Tibial nerve (tissue), 4 donors: ENCODE measurements at regions not wholly inside any gene's neighbourhood (a gene's known extent, or its start where the extent isn't known, plus 50 kb on each side); places are given as distances from the start of the nearest gene placed in this dataset.

Experiments
- DNase-seq, 2 donors: peaks; one replicate each; pipeline ENCODE4 v3.0.0-alpha.2; 2019; ENCODE audit warnings: low spot score in 2 of 2
- H3K27ac ChIP-seq, 4 donors: fragments of 200-600 bp; sonication (generic) in 3 of 4; one replicate each; pipeline ENCODE4 v1.5.1; 2017 to 2019; ENCODE audit warnings: mild to moderate bottlenecking in 1 of 4
- H3K27me3 ChIP-seq, 2 donors: fragments of 200-600 bp; sonication (generic) in 1 of 2; one replicate each; pipeline versions ENCODE4 v1.5.1 to v1.6.0; 2017 to 2019
- H3K36me3 ChIP-seq, 3 donors: fragments of 200-600 bp; sonication (generic); one replicate each; pipeline ENCODE4 v1.5.1; 2018 to 2019
- H3K4me1 ChIP-seq, 4 donors: fragments of 200-600 bp; sonication (generic) in 3 of 4; one replicate each; pipeline ENCODE4 v1.5.1; 2017 to 2019
- H3K4me3 ChIP-seq, 4 donors: fragments of 200-600 bp; sonication (generic) in 3 of 4; one replicate each; pipeline ENCODE4 v1.5.1; 2017 to 2019; ENCODE audit warnings: mild to moderate bottlenecking in 1 of 4, moderate library complexity in 1 of 4
- H3K9me3 ChIP-seq, 4 donors: fragments of 200-600 bp; sonication (generic) in 3 of 4; one replicate each; pipeline ENCODE4 v1.5.1; 2017 to 2019
- CTCF ChIP-seq, 5 experiments: fragments of 200-600 bp in 3 of 5; fragments of 450-650 bp in 2 of 5; sonication (generic) in 3 of 5; IDR thresholded peaks; one replicate each; pipeline ENCODE4 v1.5.1; 2016 to 2019; ENCODE audit warnings: antibody characterized with exemption in 5 of 5, mild to moderate bottlenecking in 3 of 5, moderate library complexity in 2 of 5
- EP300 ChIP-seq, 2 donors: sonication (generic); formaldehyde crosslinking; IDR thresholded peaks; one replicate each; pipeline ENCODE4 v1.6.1; 2017; ENCODE audit warnings: antibody characterized with exemption in 2 of 2, mild to moderate bottlenecking in 1 of 2
- POLR2A ChIP-seq, 2 donors: fragments of 450-650 bp; IDR thresholded peaks; one replicate each; pipeline ENCODE4 v1.6.1; 2017; ENCODE audit warnings: antibody characterized with exemption in 2 of 2, mild to moderate bottlenecking in 2 of 2, moderate library complexity in 2 of 2
- WGBS, 2 donors: methylation state at CpG; one replicate each; pipeline ENCODE4 v1.1.5; 2018; 5-methylcytosine and 5-hydroxymethylcytosine counted together

DNA sequence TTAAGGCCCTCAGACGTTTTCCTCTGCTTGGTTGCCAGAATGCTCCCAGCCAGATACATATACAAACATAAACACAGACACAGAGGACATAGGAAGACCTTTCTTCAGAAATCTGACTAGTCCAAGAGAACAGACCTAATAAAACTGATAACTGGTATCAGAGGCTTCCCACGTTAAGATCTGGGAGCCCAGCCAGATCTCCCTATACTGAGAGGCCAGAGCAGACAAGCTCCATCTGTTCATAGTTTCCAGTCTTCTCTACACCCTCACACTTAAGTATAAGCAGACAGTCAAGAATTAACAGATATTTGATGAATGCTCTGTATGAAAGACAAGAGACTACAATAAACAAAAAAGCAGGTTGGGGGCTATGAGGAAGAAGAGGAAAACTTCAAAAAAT is 240.5 kb upstream of the CHAC2 start:
- peaks cover 0 to 30% (median 2%) of the 10 kb centered on the region in 4 donors for H3K9me3 ChIP-seq
- no peaks in the 10 kb centered on the region for H3K36me3 ChIP-seq
- H3K27ac ChIP-seq, result no peak overlapping the region
- no peaks in the 10 kb centered on the region for H3K27me3 ChIP-seq
- no peak for DNase-seq
- H3K4me3 ChIP-seq, result no peak overlapping the region
- 49 to 57% methylated on average over 2 of the region's 2 CpGs for WGBS, 2 donors
- H3K4me1 ChIP-seq, result no peaks in the 10 kb centered on the region
- TF ChIP-seq EP300 (IDR thresholded peaks at IDR 0.05), result no peak
- no peak for TF ChIP-seq CTCF (IDR thresholded peaks at IDR 0.05)
- TF ChIP-seq POLR2A (IDR thresholded peaks at IDR 0.05), result no peak

DNA sequence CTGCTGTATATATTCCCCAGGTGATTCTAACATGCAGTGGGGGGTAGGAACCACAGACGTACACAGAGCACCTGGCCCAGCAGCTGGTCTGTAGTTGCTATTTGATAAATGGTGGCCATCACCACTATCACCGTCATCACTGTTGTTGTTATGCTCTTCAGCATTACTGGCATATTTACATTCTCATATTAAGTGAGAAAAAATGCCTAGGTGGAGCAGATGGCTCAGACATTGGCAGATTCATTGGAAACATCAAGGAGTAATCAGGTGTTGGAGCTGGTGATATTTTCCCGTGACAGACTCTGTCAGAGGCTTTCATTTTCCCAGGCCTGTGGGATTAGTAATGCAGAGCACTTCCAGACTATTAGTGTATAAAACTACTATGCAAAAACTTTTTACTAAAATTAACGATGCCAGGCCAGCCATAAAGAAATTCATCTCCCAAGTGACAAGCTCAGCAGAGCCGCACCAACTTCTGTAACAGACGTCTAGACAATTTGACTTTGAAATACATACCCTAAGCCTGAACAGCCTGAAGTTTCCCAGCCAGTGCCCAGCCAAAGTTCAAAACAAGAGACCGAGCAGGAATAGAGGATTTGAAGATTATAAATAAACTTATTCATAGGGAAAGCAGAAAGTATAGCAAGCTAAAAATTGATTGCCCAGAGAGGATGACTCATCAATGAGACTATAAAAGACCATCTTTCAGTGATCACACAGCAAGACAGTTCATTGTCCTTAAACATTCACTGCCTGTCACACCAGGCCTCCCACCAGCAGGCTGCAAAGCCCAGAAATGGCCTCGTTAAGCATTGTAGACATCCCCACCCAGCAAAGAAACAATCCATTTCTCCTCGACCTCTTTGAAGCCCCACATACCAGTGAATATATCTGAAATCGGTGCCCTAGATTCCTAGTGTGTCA is 247.4 kb upstream of the CHAC2 start:
- H3K4me3 ChIP-seq, result no peak overlapping the region
- TF ChIP-seq EP300 (IDR thresholded peaks at IDR 0.05) (no peak), CTCF (IDR thresholded peaks at IDR 0.05) (no peak), POLR2A (IDR thresholded peaks at IDR 0.05) (no peak)
- no peaks in the 10 kb centered on the region for H3K9me3 ChIP-seq
- DNase-seq, result no peak
- H3K4me1 ChIP-seq, result no peaks in the 10 kb centered on the region
- 48 to 53% methylated on average over 10 of the region's 10 CpGs for WGBS, 2 donors
- no peak overlapping the region for H3K27ac ChIP-seq
- H3K27me3 ChIP-seq, result no peaks in the 10 kb centered on the region
- no peaks in the 10 kb centered on the region for H3K36me3 ChIP-seq

GRCh38 chr2:53517406-53517805 is 250.2 kb upstream of the CHAC2 start:
- Histone ChIP-seq H3K9me3 (no peaks in the 10 kb centered on the region), H3K27ac (no peak overlapping the region), H3K36me3 (no peaks in the 10 kb centered on the region), H3K27me3 (no peaks in the 10 kb centered on the region), H3K4me3 (no peak overlapping the region), H3K4me1 (no peaks in the 10 kb centered on the region)
- no peak for DNase-seq
- TF ChIP-seq POLR2A (IDR thresholded peaks at IDR 0.05) (no peak), CTCF (IDR thresholded peaks at IDR 0.05) (no peak), EP300 (IDR thresholded peaks at IDR 0.05) (no peak)
- WGBS, 2 donors, result 71 to 72% methylated on average over 7 of the region's 7 CpGs

- Histone ChIP-seq H3K27ac (no peak overlapping the region), H3K4me3 (no peak overlapping the region), H3K27me3 (no peaks in the 10 kb centered on the region), H3K36me3 (no peaks in the 10 kb centered on the region), H3K4me1 (no peaks in the 10 kb centered on the region), H3K9me3 (no peaks in the 10 kb centered on the region)
- TF ChIP-seq POLR2A (IDR thresholded peaks at IDR 0.05) (no peak), EP300 (IDR thresholded peaks at IDR 0.05) (no peak), CTCF (IDR thresholded peaks at IDR 0.05) (no peak)
- WGBS, 2 donors, result 89 to 95% methylated on average over 7 of the region's 7 CpGs
- DNase-seq, result no peak
Measured at GRCh38 chr2:53516650-53517049, 251.0 kb upstream of the CHAC2 start.
